GM21447 (cell line): ENCODE measurements at regions not wholly inside any gene's neighbourhood (a gene's known extent, or its start where the extent isn't known, plus 50 kb on each side); places are given as distances from the start of the nearest gene placed in this dataset.
"Not testable (repeated sequence)": the region's sequence is repeated elsewhere in the genome, so short reads cannot be mapped to it uniquely, and the experiment has no call there.

ENCODE experiments used
- ATAC-seq: cut with Tn5 transposase; IDR thresholded peaks from one replicate; pipeline ENCODE4 v1.9.1; 2021; ENCODE audit not compliant: unreplicated experiment

GRCh38 chr21:15274701-15275485 is 210.1 kb upstream of the NRIP1 start:
- no peak for ATAC-seq

GRCh38 chr21:15275615-15276235 is 210.9 kb upstream of the NRIP1 start:
- ATAC-seq: no peak

- no peak for ATAC-seq
Measured at GRCh38 chr21:15276243-15276642, 211.4 kb upstream of the NRIP1 start.

- ATAC-seq: no peak
Measured at GRCh38 chr21:15277466-15277865, 212.7 kb upstream of the NRIP1 start.

GRCh38 chr21:15278279-15278678 is 213.5 kb upstream of the NRIP1 start:
- no peak for ATAC-seq

- ATAC-seq: no peak
Measured at GRCh38 chr21:15278851-15279250, 214.1 kb upstream of the NRIP1 start.

GRCh38 chr21:15279482-15279881 is 214.7 kb upstream of the NRIP1 start:
- no peak for ATAC-seq

GRCh38 chr21:15281714-15282113 is 216.9 kb upstream of the NRIP1 start:
- no peak for ATAC-seq

- ATAC-seq: no peak
Measured at GRCh38 chr21:15282665-15283064, 217.9 kb upstream of the NRIP1 start.

- ATAC-seq: no peak
Measured at GRCh38 chr21:15283138-15283537, 218.3 kb upstream of the NRIP1 start.

- ATAC-seq: no peak
Measured at GRCh38 chr21:15283789-15284188, 219.0 kb upstream of the NRIP1 start.

GRCh38 chr21:15285556-15285955 is 220.8 kb upstream of the NRIP1 start:
- no peak for ATAC-seq

- ATAC-seq: no peak
Measured at GRCh38 chr21:15289246-15289645, 224.4 kb upstream of the NRIP1 start.

- no peak for ATAC-seq
Measured at GRCh38 chr21:15289896-15290841, 225.4 kb upstream of the NRIP1 start.

- ATAC-seq: no peak
Measured at GRCh38 chr21:15291621-15292266, 226.9 kb upstream of the NRIP1 start.

- ATAC-seq: no peak
Measured at GRCh38 chr21:15293240-15293639, 228.4 kb upstream of the NRIP1 start.

GRCh38 chr21:15295875-15296274 is 231.1 kb upstream of the NRIP1 start:
- ATAC-seq: no peak

- ATAC-seq: no peak
Measured at GRCh38 chr21:15297824-15298223, 233.0 kb upstream of the NRIP1 start.

GRCh38 chr21:15298306-15298705 is 233.5 kb upstream of the NRIP1 start:
- ATAC-seq: no peak

GRCh38 chr21:15298755-15299154 is 234.0 kb upstream of the NRIP1 start:
- not testable (repeated sequence) for ATAC-seq

GRCh38 chr21:15300131-15300530 is 235.3 kb upstream of the NRIP1 start:
- no peak for ATAC-seq
